OCI-LY1 (cell line): ENCODE measurements at regions not wholly inside any gene's neighbourhood (a gene's known extent, or its start where the extent isn't known, plus 50 kb on each side); places are given as distances from the start of the nearest gene placed in this dataset.
"Not testable (repeated sequence)": the region's sequence is repeated elsewhere in the genome, so short reads cannot be mapped to it uniquely, and the experiment has no call there.

Experiments
- H2AFZ ChIP-seq: fragments of 200-600 bp; sonication (generic), shearing (Covaris generic); 2 replicates; pipeline ENCODE4 v1.6.0; 2014; ENCODE audit warnings: antibody characterized with exemption, mild to moderate bottlenecking, low read length
- H3F3A ChIP-seq: fragments of 200-600 bp; sonication (generic), shearing (Covaris generic); 2 replicates; pipeline ENCODE4 v1.6.0; 2014; ENCODE audit warnings: mild to moderate bottlenecking, antibody characterized with exemption, low read length, moderate library complexity; ENCODE audit not compliant: insufficient read depth
- H3K27ac ChIP-seq: fragments of 200-600 bp; sonication (generic); 2 replicates; pipeline ENCODE4 v1.5.1; 2014; ENCODE audit warnings: low read length, mixed run types, mild to moderate bottlenecking, low read depth; ENCODE audit not compliant: poor library complexity, severe bottlenecking
- H3K27me3 ChIP-seq: fragments of 200-600 bp; sonication (generic); 2 replicates; pipeline ENCODE4 v1.6.0; 2014; ENCODE audit warnings: antibody characterized with exemption, mild to moderate bottlenecking, low read length, moderate library complexity; ENCODE audit not compliant: insufficient read depth
- H3K36me3 ChIP-seq: fragments of 200-600 bp; sonication (generic); 2 replicates; pipeline ENCODE4 v1.6.1; 2014; ENCODE audit warnings: mild to moderate bottlenecking, antibody characterized with exemption, low read length, moderate library complexity, mixed read lengths; ENCODE audit not compliant: insufficient read depth
- H3K4me1 ChIP-seq: fragments of 200-600 bp; sonication (generic); 2 replicates; pipeline ENCODE4 v1.5.1; 2014; ENCODE audit warnings: mild to moderate bottlenecking, low read length, moderate library complexity; ENCODE audit not compliant: insufficient read depth, severe bottlenecking
- H3K4me2 ChIP-seq: fragments of 200-600 bp; sonication (generic), shearing (Covaris generic); 2 replicates; pipeline ENCODE4 v1.6.1; 2014; ENCODE audit warnings: low read length
- H3K4me3 ChIP-seq: fragments of 200-600 bp; sonication (generic); 2 replicates; pipeline ENCODE4 v1.5.1; 2014; ENCODE audit warnings: low read length, low read depth, mild to moderate bottlenecking, mixed read lengths; ENCODE audit not compliant: poor library complexity, severe bottlenecking
- H3K79me2 ChIP-seq: fragments of 200-600 bp; shearing (Covaris generic); 2 replicates; pipeline ENCODE4 v1.6.1; 2016; ENCODE audit warnings: mixed run types, low read length, mixed read lengths; ENCODE audit not compliant: insufficient read depth
- H3K9ac ChIP-seq: fragments of 200-600 bp; sonication (generic), shearing (Covaris generic); 2 replicates; pipeline ENCODE4 v1.6.1; 2014; ENCODE audit warnings: mild to moderate bottlenecking, low read length, mixed read lengths
- H3K9me2 ChIP-seq: fragments of 200-600 bp; sonication (generic), shearing (Covaris generic); 2 replicates; pipeline ENCODE4 v1.6.1; 2014; ENCODE audit warnings: low read depth, mild to moderate bottlenecking, low read length, mixed read lengths
- H3K9me3 ChIP-seq: fragments of 200-600 bp; shearing (Covaris generic); 2 replicates; pipeline ENCODE4 v1.6.1; 2014; ENCODE audit warnings: low read length, mixed read lengths
- H4K20me1 ChIP-seq: fragments of 200-600 bp; sonication (generic), shearing (Covaris generic); 2 replicates; pipeline ENCODE4 v1.6.0; 2016; ENCODE audit warnings: mild to moderate bottlenecking, low read length; ENCODE audit not compliant: insufficient read depth
- EZH2 ChIP-seq: fragments of 200-600 bp; sonication (generic), shearing (Covaris generic); IDR thresholded peaks from 2 replicates; pipeline ENCODE4 v1.8.0; 2017; ENCODE audit warnings: borderline replicate concordance, mixed run types, mild to moderate bottlenecking, antibody characterized with exemption, low read length, moderate library complexity, mixed read lengths
- TF ChIP-seq, protein P1 (sequence below): fragments of 200-600 bp; sonication (generic), shearing (Covaris generic); IDR thresholded peaks from 2 replicates; pipeline ENCODE4 v1.5.1; 2017; ENCODE audit warnings: mild to moderate bottlenecking, antibody characterized with exemption, low read length, moderate library complexity, mixed read lengths

DNA sequence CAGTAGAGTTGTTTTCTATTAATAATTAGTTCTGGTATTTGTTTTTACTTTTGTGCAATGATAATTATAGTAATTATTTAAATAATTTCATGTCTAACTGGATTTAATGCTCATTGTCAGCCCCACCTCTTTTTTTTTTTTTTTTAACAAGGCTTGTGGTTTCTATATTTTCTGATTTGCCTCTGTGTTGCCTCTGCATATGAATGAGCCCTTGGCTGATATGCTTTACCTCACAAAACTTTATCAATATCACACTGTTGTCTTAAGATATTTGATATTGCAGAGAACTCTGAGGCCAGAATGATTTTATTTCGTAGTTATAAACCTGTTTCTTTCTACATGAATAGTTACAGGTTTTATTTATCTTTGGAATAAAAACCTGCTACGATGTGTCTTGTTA, 116.2 kb upstream of the ATP2B1 start:
- Histone ChIP-seq H3K4me1 (peaks cover 51% of the 10 kb centered on the region), H3K27me3 (no peaks in the 10 kb centered on the region), H3K36me3 (no peaks in the 10 kb centered on the region), H2AFZ (peak overlapping the region; percentile 77; the same call in 1 of the 2 replicates), H4K20me1 (no peaks in the 10 kb centered on the region), H3K9me3 (no peaks in the 10 kb centered on the region), H3K4me2 (peak overlapping the region; percentile 74), H3K4me3 (peak overlapping the region; percentile 42), H3K79me2 (no peaks in the 10 kb centered on the region), H3K9ac (peak overlapping the region; percentile 62), H3K27ac (peak overlapping the region; percentile 93), H3K9me2 (no peaks in the 10 kb centered on the region), H3F3A (peaks cover 16% of the 10 kb centered on the region; the same call in 1 of the 2 replicates)
- TF ChIP-seq, protein P1, sequence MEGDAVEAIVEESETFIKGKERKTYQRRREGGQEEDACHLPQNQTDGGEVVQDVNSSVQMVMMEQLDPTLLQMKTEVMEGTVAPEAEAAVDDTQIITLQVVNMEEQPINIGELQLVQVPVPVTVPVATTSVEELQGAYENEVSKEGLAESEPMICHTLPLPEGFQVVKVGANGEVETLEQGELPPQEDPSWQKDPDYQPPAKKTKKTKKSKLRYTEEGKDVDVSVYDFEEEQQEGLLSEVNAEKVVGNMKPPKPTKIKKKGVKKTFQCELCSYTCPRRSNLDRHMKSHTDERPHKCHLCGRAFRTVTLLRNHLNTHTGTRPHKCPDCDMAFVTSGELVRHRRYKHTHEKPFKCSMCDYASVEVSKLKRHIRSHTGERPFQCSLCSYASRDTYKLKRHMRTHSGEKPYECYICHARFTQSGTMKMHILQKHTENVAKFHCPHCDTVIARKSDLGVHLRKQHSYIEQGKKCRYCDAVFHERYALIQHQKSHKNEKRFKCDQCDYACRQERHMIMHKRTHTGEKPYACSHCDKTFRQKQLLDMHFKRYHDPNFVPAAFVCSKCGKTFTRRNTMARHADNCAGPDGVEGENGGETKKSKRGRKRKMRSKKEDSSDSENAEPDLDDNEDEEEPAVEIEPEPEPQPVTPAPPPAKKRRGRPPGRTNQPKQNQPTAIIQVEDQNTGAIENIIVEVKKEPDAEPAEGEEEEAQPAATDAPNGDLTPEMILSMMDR = no peak
- no peak for TF ChIP-seq EZH2

DNA sequence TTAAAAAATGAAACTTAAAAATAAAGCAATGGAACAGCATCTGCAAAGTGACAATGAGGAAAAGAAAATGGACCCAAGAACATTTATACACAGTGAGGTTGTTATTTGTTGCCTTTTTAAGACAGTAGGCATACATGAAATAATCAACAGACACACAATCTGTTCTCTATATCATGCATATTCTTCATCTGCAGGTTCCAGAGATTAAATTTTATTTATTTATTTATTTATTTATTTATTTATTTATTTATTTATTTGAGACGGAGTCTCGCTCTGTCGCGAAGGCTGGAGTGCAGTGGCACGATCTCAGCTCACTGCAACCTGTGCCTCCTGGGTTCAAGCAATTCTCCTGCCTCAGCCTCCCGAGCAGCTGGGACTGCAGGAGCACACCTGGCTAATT, 114.4 kb upstream of the ATP2B1 start:
- H3K79me2 ChIP-seq, H2AFZ ChIP-seq, H4K20me1 ChIP-seq, H3K9me2 ChIP-seq, H3K27me3 ChIP-seq, H3K27ac ChIP-seq, H3K4me3 ChIP-seq, H3K4me2 ChIP-seq, H3K9ac ChIP-seq, H3K9me3 ChIP-seq, H3K36me3 ChIP-seq: not testable (repeated sequence)
- H3K4me1 ChIP-seq = peaks cover 49% of the 10 kb centered on the region
- peaks cover 15% of the 10 kb centered on the region; the same call in 1 of the 2 replicates for H3F3A ChIP-seq

DNA sequence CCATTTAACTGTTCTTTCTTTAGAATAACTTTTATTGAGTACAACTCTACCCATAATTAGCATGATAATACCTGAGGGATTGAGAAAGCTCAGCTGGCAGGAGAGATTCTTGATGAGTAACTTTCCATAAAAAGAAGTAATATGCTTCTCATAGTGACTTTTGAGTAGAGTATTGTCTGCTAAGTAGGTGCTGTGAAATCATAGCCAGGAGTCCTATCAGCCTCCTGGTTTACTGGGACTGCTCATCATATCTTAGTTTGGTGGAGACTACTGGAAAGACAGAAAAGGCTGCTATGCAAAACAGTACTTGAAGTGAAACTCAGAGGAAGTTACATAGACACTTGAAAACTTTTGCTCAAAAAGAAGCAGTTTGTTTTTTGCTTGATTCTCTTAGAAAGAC, 113.3 kb upstream of the ATP2B1 start:
- no peak overlapping the region for H3K4me3 ChIP-seq

More for the DNA sequence above, 113.3 kb upstream of the ATP2B1 start:
- no peak overlapping the region for H3K9ac ChIP-seq
- H3K4me1 ChIP-seq = peaks cover 38% of the 10 kb centered on the region
- H3K4me2 ChIP-seq = peak overlapping the region; percentile 17; the same call in 1 of the 2 replicates
- H3K79me2 ChIP-seq = no peaks in the 10 kb centered on the region
- peak overlapping the region; percentile 49 for H3K27ac ChIP-seq
- H3F3A ChIP-seq = 0 out of 2 replicates have a peak, but pooled peaks cover 4% of the 10 kb centered on the region
- H3K36me3 ChIP-seq = no peaks in the 10 kb centered on the region
- H2AFZ ChIP-seq = peak overlapping the region; percentile 63
- TF ChIP-seq, protein P1 = no peak
- TF ChIP-seq EZH2 = no peak
- H3K27me3 ChIP-seq = no peaks in the 10 kb centered on the region
- H3K9me2 ChIP-seq = no peaks in the 10 kb centered on the region
- H3K9me3 ChIP-seq = no peaks in the 10 kb centered on the region
- no peaks in the 10 kb centered on the region for H4K20me1 ChIP-seq
